GM12865 (cell line): ENCODE measurements at regions not wholly inside any gene's neighbourhood (a gene's known extent, or its start where the extent isn't known, plus 50 kb on each side); places are given as distances from the start of the nearest gene placed in this dataset.

Experiments used
- DNase-seq: peaks from one replicate; pipeline ENCODE4 v3.0.0; 2010; ENCODE audit warnings: low read depth
- H3K4me3 ChIP-seq: 2 replicates; pipeline ENCODE4 v1.5.1; 2011; ENCODE audit warnings: mild to moderate bottlenecking, low read depth, low read length, control low read depth
- CTCF ChIP-seq: IDR thresholded peaks from 2 replicates; pipeline ENCODE4 v1.5.1; 2011; ENCODE audit warnings: low read length, control low read depth, low read depth, inconsistent platforms; ENCODE audit not compliant: insufficient read depth; ENCODE audit errors: missing control alignments

- no peak for TF ChIP-seq CTCF
- H3K4me3 ChIP-seq: no peak overlapping the region
- no peak for DNase-seq
Measured at GRCh38 chr6:86856379-86856778, 80.9 kb upstream of the HTR1E start.

DNA sequence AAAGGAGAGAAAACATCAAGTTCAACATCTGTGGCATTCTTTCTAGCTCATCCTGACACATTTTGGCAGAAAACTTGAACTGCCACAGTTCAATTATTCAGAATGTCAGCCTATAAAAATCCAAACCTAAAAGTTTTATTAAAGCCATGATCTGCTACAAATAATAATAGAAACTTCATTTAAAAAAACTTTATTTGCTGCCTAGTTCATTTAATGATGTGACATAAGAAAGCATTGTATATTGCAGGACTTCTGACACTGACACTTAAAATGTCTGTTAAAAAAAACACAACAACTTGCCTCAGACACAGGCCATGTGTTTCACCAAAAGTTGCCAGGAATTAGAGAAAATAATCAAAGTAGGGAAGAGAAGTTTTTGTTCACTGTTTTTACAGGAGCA is 88.3 kb upstream of the HTR1E start:
- no peak for DNase-seq
- H3K4me3 ChIP-seq: no peak overlapping the region
- TF ChIP-seq CTCF: no peak

GRCh38 chr6:86832686-86833085 is 104.6 kb upstream of the HTR1E start:
- no peak for DNase-seq
- H3K4me3 ChIP-seq: no peak overlapping the region
- no peak for TF ChIP-seq CTCF

GRCh38 chr6:86825436-86825835 is 111.9 kb upstream of the HTR1E start:
- H3K4me3 ChIP-seq: no peak overlapping the region
- no peak for TF ChIP-seq CTCF
- no peak for DNase-seq

DNA sequence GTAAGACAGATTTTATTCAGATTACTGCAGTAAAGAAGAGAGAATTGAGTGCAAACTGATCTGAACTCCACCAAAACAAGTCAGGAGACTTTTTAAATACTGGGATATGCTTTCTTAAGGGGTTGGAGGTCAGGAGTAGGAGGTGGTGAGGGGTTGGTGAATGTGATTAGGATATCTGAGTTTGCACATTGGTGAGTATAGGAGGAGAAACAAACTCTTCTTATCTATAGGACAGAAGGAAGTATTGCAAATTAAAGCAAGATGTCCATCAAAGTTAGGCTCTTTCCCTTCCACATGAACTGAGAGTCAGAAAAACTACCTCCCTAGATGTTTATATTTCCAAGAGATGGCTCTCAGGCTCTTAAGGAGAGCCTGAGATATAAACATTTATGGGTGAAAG is 114.6 kb upstream of the HTR1E start:
- TF ChIP-seq CTCF: no peak
- no peak for DNase-seq
- H3K4me3 ChIP-seq: no peak overlapping the region

- TF ChIP-seq CTCF: no peak
Measured at GRCh38 chr6:86820750-86821149, 116.6 kb upstream of the HTR1E start.

GRCh38 chr6:86793649-86794048 is 143.7 kb upstream of the HTR1E start:
- DNase-seq: no peak
- no peak for TF ChIP-seq CTCF
- H3K4me3 ChIP-seq: no peak overlapping the region

More at GRCh38 chr6:86820750-86821149, 116.6 kb upstream of the HTR1E start:
- no peak for DNase-seq
- H3K4me3 ChIP-seq: no peak overlapping the region
